ENCODE measurements at regions not wholly inside any gene's neighbourhood (a gene's known extent, or its start where the extent isn't known, plus 50 kb on each side); places are given as distances from the start of the nearest gene placed in this dataset.

DNA sequence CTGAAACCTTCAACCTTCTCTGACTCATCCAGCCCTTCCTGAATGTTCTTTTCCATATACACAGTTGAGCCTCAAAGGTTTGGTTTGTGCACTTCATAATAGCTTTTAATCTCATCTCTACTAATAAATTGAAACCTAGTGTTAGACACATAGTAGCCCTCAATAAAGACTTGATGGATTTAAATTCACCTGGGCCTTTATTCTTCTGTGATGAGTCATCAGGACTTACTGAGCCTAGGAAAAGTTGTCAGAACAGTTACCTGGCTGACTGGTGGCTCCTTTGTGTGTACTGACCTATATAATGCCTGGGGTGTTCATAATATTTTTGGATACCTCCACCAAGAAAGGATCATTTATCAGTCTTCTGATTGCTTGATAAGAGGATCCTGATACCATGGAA lies 86.4 kb upstream of the NTF3 start:
- no peak overlapping the region for H3K4me3 ChIP-seq (ENCODE audit: low read depth, low read length)
- no peak for DNase-seq (ENCODE audit: low read depth)
- TF ChIP-seq, protein P1, sequence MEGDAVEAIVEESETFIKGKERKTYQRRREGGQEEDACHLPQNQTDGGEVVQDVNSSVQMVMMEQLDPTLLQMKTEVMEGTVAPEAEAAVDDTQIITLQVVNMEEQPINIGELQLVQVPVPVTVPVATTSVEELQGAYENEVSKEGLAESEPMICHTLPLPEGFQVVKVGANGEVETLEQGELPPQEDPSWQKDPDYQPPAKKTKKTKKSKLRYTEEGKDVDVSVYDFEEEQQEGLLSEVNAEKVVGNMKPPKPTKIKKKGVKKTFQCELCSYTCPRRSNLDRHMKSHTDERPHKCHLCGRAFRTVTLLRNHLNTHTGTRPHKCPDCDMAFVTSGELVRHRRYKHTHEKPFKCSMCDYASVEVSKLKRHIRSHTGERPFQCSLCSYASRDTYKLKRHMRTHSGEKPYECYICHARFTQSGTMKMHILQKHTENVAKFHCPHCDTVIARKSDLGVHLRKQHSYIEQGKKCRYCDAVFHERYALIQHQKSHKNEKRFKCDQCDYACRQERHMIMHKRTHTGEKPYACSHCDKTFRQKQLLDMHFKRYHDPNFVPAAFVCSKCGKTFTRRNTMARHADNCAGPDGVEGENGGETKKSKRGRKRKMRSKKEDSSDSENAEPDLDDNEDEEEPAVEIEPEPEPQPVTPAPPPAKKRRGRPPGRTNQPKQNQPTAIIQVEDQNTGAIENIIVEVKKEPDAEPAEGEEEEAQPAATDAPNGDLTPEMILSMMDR (IDR thresholded peaks at IDR 0.05; ENCODE audit: insufficient read depth, low read depth, low read length, missing control alignments), result no peak

DNA sequence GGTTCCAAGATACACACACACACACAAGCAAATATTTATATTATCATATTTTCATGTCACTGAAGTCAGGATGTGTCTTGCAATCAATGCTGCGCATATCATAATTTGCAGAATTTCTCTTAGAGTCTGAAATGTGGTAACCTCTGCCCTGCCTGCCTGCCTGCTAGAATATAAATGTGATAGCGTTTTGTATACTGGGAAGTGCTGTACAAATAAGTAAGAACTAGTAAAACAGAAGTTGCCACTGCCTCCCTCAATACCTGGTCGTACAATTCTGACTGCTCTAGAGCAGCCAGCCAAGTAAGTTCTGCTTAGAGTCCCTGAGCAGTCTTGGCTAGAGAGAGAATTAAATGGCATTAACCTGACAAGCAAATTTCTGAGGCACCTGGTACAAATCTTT lies 83.9 kb upstream of the NTF3 start:
- no peak for DNase-seq (ENCODE audit: low read depth)
- TF ChIP-seq, protein P1 (IDR thresholded peaks at IDR 0.05; ENCODE audit: insufficient read depth, low read depth, low read length, missing control alignments), result no peak
- no peak overlapping the region for H3K4me3 ChIP-seq (ENCODE audit: low read depth, low read length)

DNA sequence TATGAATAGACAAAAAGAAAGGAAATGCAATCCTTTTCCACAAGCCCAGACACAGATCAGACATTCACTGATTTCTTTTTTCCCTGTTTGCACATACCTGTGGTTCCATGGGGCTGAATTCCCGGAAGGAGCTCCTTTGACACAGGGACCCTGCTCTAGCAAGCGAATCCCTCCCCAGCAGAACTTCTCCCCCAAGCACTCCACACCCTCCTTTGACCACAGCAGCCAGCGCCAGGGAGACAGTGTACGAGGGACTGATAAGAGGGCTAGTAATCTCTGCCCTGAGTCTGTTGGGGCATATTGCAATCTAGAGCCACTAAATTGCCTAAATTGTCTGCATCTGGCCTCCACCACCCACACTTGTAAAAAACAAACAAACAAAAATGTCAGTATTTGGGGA lies 83.4 kb upstream of the NTF3 start:
- TF ChIP-seq, protein P1 (IDR thresholded peaks at IDR 0.05; ENCODE audit: insufficient read depth, low read depth, low read length, missing control alignments), result no peak
- DNase-seq (ENCODE audit: low read depth), result no peak

DNA sequence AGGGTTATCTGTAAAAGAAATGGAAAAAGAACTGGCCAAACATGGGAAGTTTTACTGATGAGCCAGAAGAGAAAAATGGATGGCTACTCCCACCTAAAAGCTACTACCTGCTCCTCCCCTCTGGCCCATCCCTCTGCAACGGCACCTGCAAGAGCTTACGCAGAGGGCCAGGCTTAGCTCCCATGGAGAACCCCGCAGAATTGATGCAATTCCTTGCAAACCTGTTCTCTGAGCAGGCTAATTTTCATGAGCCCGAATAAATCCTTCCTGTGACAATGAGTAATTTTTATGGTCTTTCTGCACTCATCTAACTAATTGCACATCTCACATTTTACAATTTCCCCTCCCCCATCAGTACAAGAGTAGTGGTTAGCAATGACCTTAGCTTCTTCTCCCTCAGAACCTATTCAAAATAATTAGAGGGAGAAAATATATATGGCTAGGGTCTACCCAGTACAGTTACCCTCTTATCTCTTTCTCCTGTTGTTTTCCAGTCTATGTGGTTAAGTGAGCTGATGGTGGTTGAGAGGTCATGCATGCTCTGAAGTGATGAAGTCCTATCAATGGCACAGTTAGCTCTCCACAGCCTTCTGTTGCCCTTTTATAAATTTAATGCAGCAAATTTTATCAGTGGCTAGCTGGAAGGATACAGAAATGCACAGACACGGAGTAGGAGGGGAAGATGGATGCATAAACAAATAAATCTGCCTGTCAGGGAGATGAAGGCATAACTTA lies 67.7 kb upstream of the NTF3 start:
- TF ChIP-seq, protein P1 (IDR thresholded peaks at IDR 0.05; ENCODE audit: insufficient read depth, low read depth, low read length, missing control alignments), result no peak
- DNase-seq (ENCODE audit: low read depth), result no peak
- H3K4me3 ChIP-seq (ENCODE audit: low read depth, low read length), result no peak overlapping the region

More for the DNA sequence above, 83.4 kb upstream of the NTF3 start:
- no peak overlapping the region for H3K4me3 ChIP-seq (ENCODE audit: low read depth, low read length)

DNA sequence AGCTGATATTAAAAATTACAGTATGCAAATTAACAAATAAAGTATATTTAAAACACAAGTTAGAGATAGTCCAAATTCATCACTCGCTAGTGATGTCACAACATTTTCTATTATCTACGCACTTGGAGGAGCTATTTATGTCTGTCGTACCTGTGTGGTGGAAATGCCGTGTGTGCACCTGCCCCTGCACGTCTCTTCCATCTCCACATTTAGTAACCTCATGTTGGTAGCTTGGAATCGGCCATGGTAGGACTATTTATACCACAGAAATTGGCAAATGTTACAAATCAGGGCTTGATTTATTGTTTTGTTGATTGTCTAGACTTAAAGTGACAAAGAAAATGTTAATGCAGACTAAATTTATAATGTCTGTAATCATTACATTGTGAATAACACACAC lies 62.6 kb upstream of the NTF3 start:
- TF ChIP-seq, protein P1 (IDR thresholded peaks at IDR 0.05; ENCODE audit: insufficient read depth, low read depth, low read length, missing control alignments), result no peak
- H3K4me3 ChIP-seq (ENCODE audit: low read depth, low read length), result no peak overlapping the region
- DNase-seq (ENCODE audit: low read depth), result no peak

DNA sequence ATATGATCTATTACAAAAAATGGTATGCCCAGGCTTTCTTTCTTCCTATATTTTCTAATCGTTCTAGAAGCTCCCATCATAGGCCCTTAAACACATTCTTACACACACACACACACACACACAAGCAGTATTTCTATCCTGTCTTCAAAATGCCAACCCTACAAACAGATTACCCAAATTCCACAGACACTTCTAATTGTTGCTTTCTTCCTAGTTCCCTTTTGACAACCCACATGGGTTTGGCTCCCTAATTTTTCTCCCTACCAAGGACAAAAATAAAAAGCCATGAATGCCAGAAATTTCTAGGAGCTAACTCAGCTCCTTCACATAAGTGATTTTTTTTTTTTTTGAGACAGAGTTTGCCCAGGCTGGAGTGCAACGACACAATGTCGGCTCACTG lies 60.3 kb upstream of the NTF3 start:
- no peak overlapping the region for H3K4me3 ChIP-seq (ENCODE audit: low read depth, low read length)
- TF ChIP-seq, protein P1 (IDR thresholded peaks at IDR 0.05; ENCODE audit: insufficient read depth, low read depth, low read length, missing control alignments), result no peak
- no peak for DNase-seq (ENCODE audit: low read depth)

DNA sequence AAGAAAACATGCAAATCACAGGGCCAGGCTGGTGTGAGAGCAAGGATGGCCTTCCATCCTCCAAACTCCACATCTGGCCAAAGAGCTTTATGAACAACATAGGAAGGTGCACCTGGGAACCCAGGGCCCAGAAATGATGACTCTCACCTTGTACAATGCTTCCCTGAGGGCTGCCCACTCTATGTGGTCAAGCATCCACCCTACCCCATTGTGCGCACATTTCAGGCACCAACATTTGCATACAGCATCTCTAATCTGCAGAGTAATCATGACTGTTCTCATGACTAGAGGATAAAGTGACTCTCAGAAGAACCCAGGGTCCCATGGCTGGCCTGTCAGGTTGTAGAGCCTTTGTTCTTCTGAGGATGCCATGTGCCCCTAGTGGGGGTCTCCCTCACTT lies 57.2 kb upstream of the NTF3 start:
- TF ChIP-seq, protein P1 (IDR thresholded peaks at IDR 0.05; ENCODE audit: insufficient read depth, low read depth, low read length, missing control alignments), result no peak
- no peak for DNase-seq (ENCODE audit: low read depth)
- no peak overlapping the region for H3K4me3 ChIP-seq (ENCODE audit: low read depth, low read length)

Data from GM12865 (cell line).